Lung (tissue), 11 donors: ENCODE measurements at regions not wholly inside any gene's neighbourhood (a gene's known extent, or its start where the extent isn't known, plus 50 kb on each side); places are given as distances from the start of the nearest gene placed in this dataset.

ENCODE experiments used
- ATAC-seq: fragments of 200-7000 bp; cut with Tn5 transposase; one replicate; pipeline ENCODE4 v1.9.1; 2020; ENCODE audit warnings: moderate number of reproducible peaks; ENCODE audit not compliant: insufficient read depth, low FRiP score
- DNase-seq, 3 donors: peaks; one replicate each; pipeline ENCODE4 v3.0.0-alpha.2; 2013 to 2017
- H3K27ac ChIP-seq, 2 donors: one replicate each; pipeline ENCODE4 v1.5.1; 2013; ENCODE audit warnings: mild to moderate bottlenecking in 2 of 2, moderate library complexity in 2 of 2, control low read depth in 1 of 2, inconsistent platforms in 1 of 2, low read depth in 1 of 2, low read length in 1 of 2
- H3K27me3 ChIP-seq, 3 donors: one replicate each; pipeline ENCODE4 v1.5.1; 2013; ENCODE audit warnings: low read length in 2 of 3; ENCODE audit not compliant: control insufficient read depth in 3 of 3, insufficient read depth in 3 of 3
- H3K36me3 ChIP-seq, 4 donors: one replicate each; pipeline ENCODE4 v1.5.1; 2013; ENCODE audit warnings: low read length in 4 of 4, mild to moderate bottlenecking in 1 of 4, moderate library complexity in 1 of 4; ENCODE audit not compliant: control insufficient read depth in 4 of 4, insufficient read depth in 4 of 4
- H3K4me1 ChIP-seq, 5 donors: one replicate each; pipeline ENCODE4 v1.5.1; 2013; ENCODE audit warnings: low read length in 5 of 5, mild to moderate bottlenecking in 2 of 5, moderate library complexity in 1 of 5; ENCODE audit not compliant: control insufficient read depth in 5 of 5, insufficient read depth in 5 of 5
- H3K4me3 ChIP-seq: one replicate; pipeline ENCODE4 v1.5.1; 2013; ENCODE audit warnings: mild to moderate bottlenecking, control low read depth, moderate library complexity
- H3K9ac ChIP-seq, 2 donors: one replicate each; pipeline ENCODE4 v1.5.1; 2013; ENCODE audit warnings: low read length in 2 of 2, control low read depth in 1 of 2; ENCODE audit not compliant: insufficient read depth in 1 of 2
- H3K9me3 ChIP-seq, 4 donors: one replicate each; pipeline ENCODE4 v1.5.1; 2013; ENCODE audit warnings: low read length in 3 of 4, mild to moderate bottlenecking in 1 of 4, moderate library complexity in 1 of 4; ENCODE audit not compliant: control insufficient read depth in 4 of 4, insufficient read depth in 3 of 4
- CTCF ChIP-seq: IDR thresholded peaks from 2 replicates; pipeline ENCODE4 v1.5.1; 2012; ENCODE audit warnings: mild to moderate bottlenecking; ENCODE audit errors: control extremely low read depth, extremely low read depth
- WGBS, 2 donors: extraction: QIAGEN DNeasy Blood & Tissue Kit; methylation state at CpG; one replicate each; pipeline ENCODE4 v1.1.7; 2013; 5-methylcytosine and 5-hydroxymethylcytosine counted together
- donor health status: control.
- donor health status: control.
- donor health status: Bipolar disorder and iron deficiency.
- donor health status: healthy.
- donor health status: DM: yes; HTN: yes; CAD: no.

GRCh38 chr5:63495225-63495624 is 467.0 kb downstream of the HTR1A start:
- Histone ChIP-seq H3K4me3 (no peak overlapping the region), H3K9ac (no peak overlapping the region), H3K36me3 (no peaks in the 10 kb centered on the region), H3K27ac (no peak overlapping the region), H3K9me3 (no peaks in the 10 kb centered on the region), H3K4me1 (no peaks in the 10 kb centered on the region), H3K27me3 (no peaks in the 10 kb centered on the region)
- ATAC-seq: no peak
- no peak for DNase-seq
- TF ChIP-seq CTCF: no peak

DNA sequence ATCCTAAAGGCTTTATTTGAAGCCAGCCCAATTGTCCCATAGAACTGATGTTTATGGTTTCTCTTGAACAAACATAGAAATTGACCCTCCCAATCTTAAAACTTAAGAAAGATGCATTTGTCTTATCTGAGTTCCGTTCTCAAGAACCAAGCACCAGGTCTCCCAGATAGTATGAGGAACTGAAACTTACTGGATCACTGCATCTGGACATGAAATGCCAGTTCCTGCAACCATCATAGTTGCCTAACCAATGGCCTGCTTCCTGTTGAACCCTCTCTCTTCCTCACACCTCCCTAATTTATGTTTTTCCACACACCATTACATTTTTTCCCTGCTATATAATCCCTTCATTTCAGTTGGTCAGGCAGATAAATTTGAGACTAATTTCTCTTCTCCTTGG is 478.9 kb downstream of the HTR1A start:
- no peaks in the 10 kb centered on the region for H3K27me3 ChIP-seq
- ATAC-seq: no peak

DNA sequence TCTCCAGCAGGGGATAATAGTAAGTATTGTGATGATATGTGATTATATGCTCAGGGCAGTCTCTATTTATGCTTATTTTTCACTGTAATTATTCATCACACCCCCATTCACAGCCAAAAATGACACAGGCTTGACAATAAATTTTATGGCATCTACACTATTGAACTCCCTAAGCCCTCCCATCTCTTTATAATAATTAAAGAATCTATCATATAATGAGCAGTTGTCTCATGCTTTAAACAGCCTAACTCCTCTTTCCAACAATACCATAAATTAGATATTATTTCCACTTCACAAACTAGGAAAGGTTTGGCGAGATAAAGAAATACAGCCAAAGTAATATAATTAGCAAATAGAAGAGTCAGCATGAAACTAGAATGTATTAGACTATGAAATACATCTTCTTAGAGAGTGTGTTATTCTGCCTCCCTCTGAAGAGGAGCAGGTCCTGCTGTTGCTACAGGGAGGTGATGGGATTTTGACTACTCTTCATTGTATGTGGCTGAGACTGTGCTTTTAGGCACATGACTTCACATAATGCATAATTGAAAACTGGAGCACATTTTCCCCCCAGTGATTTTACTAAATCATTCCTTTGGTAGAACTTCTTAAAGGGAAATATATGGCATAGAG is 488.8 kb downstream of the HTR1A start:
- no peak overlapping the region for H3K27ac ChIP-seq
- H3K36me3 ChIP-seq: no peaks in the 10 kb centered on the region
- no peak overlapping the region for H3K4me3 ChIP-seq
- DNase-seq (no peak), ATAC-seq (no peak)
- no peak for TF ChIP-seq CTCF
- H3K4me1 ChIP-seq: no peaks in the 10 kb centered on the region
- H3K9ac ChIP-seq: no peak overlapping the region
- H3K27me3 ChIP-seq: no peaks in the 10 kb centered on the region
- H3K9me3 ChIP-seq: no peaks in the 10 kb centered on the region
- 79 to 86% methylated on average over 1 of the region's 1 CpG for WGBS, 2 donors

More for the DNA sequence above, 478.9 kb downstream of the HTR1A start:
- Histone ChIP-seq H3K9me3 (peaks cover 0 to 3% (median 0%) of the 10 kb centered on the region in 4 donors), H3K4me3 (no peak overlapping the region), H3K9ac (no peak overlapping the region), H3K27ac (no peak overlapping the region), H3K4me1 (no peaks in the 10 kb centered on the region), H3K36me3 (no peaks in the 10 kb centered on the region)
- TF ChIP-seq CTCF: no peak
- no peak for DNase-seq
- WGBS, 2 donors: 83 to 90% methylated on average over 1 of the region's 1 CpG

GRCh38 chr5:63456279-63456678 is 506.0 kb downstream of the HTR1A start:
- ATAC-seq (no peak), DNase-seq (no peak)
- H3K9ac ChIP-seq: no peak overlapping the region
- H3K4me3 ChIP-seq: no peak overlapping the region
- H3K36me3 ChIP-seq: no peaks in the 10 kb centered on the region
- WGBS, 2 donors: 67 to 71% methylated on average over 1 of the region's 1 CpG
- no peaks in the 10 kb centered on the region for H3K27me3 ChIP-seq
- peaks cover 0 to 6% (median 0%) of the 10 kb centered on the region in 4 donors for H3K9me3 ChIP-seq
- TF ChIP-seq CTCF: no peak
- no peak overlapping the region for H3K27ac ChIP-seq
- no peaks in the 10 kb centered on the region for H3K4me1 ChIP-seq
